ENCODE measurements at regions not wholly inside any gene's neighbourhood (a gene's known extent, or its start where the extent isn't known, plus 50 kb on each side); places are given as distances from the start of the nearest gene placed in this dataset.

GRCh38 chr13:40119852-40120251 lies 464.4 kb downstream of the COG6 start:
- Histone ChIP-seq H3K14ac (ENCODE audit: low read length in 2 of 2) (no peak overlapping the region), H4K8ac (ENCODE audit: low read length) (no peak overlapping the region), H3K4ac (ENCODE audit: low read depth in 1 of 2, low read length in 2 of 2) (no peak overlapping the region), H3K27me3 (ENCODE audit: control insufficient read depth in 1 of 2, insufficient read depth in 1 of 2, low read length in 2 of 2) (no peaks in the 10 kb centered on the region), H3K27ac (ENCODE audit: low read length, poor library complexity, severe bottlenecking) (no peak overlapping the region), H3K9ac (ENCODE audit: low read length) (peak overlapping the region; percentile 90), H3K4me1 (ENCODE audit: control insufficient read depth, insufficient read depth, low read depth, low read length) (peaks cover 1% of the 10 kb centered on the region), H2BK120ac (ENCODE audit: low read depth, low read length) (no peak overlapping the region), H2AFZ (ENCODE audit: low read depth, low read length) (no peak overlapping the region), H4K91ac (ENCODE audit: low read length) (no peak overlapping the region), H3K36me3 (ENCODE audit: control insufficient read depth in 1 of 2, insufficient read depth in 2 of 2, low read depth in 1 of 2, low read length in 2 of 2) (no peaks in the 10 kb centered on the region), H3K9me3 (ENCODE audit: control insufficient read depth, low read length) (peaks cover 4% of the 10 kb centered on the region), H3K23ac (ENCODE audit: low read length in 2 of 2) (no peak overlapping the region), H3K79me1 (replicated peaks; ENCODE audit: low read length, poor library complexity, severe bottlenecking) (no peaks in the 10 kb centered on the region), H3K4me2 (ENCODE audit: low read length, poor library complexity, severe bottlenecking) (no peak overlapping the region), H2BK15ac (ENCODE audit: low read depth, poor library complexity, severe bottlenecking) (no peak overlapping the region), H2BK12ac (ENCODE audit: low read length in 2 of 2) (no peak overlapping the region), H2BK5ac (ENCODE audit: low read depth, low read length, poor library complexity, severe bottlenecking) (no peak overlapping the region), H3K18ac (ENCODE audit: low read depth in 1 of 2, low read length in 2 of 2) (no peak overlapping the region), H2AK5ac (ENCODE audit: low read length, severe bottlenecking) (no peak overlapping the region), H3K4me3 (ENCODE audit: insufficient read depth in 1 of 2, low read depth in 1 of 2, low read length in 2 of 2) (peak overlapping the region in 1 of 2 experiments; percentile 5)
- no peak for DNase-seq
- WGBS, result 88% methylated on average over 1 of the region's 1 CpG

- DNase-seq, result no peak
- Histone ChIP-seq H2AFZ (ENCODE audit: low read depth, low read length) (no peak overlapping the region), H3K4ac (ENCODE audit: low read depth in 1 of 2, low read length in 2 of 2) (no peak overlapping the region), H3K36me3 (ENCODE audit: control insufficient read depth in 1 of 2, insufficient read depth in 2 of 2, low read depth in 1 of 2, low read length in 2 of 2) (no peaks in the 10 kb centered on the region), H2BK120ac (ENCODE audit: low read depth, low read length) (no peak overlapping the region), H3K79me1 (replicated peaks; ENCODE audit: low read length, poor library complexity, severe bottlenecking) (no peaks in the 10 kb centered on the region), H4K8ac (ENCODE audit: low read length) (no peak overlapping the region), H4K91ac (ENCODE audit: low read length) (no peak overlapping the region), H2BK5ac (ENCODE audit: low read depth, low read length, poor library complexity, severe bottlenecking) (no peak overlapping the region), H3K4me2 (ENCODE audit: low read length, poor library complexity, severe bottlenecking) (no peak overlapping the region), H2BK12ac (ENCODE audit: low read length in 2 of 2) (no peak overlapping the region), H3K14ac (ENCODE audit: low read length in 2 of 2) (no peak overlapping the region), H3K23ac (ENCODE audit: low read length in 2 of 2) (no peak overlapping the region), H3K27ac (ENCODE audit: low read length, poor library complexity, severe bottlenecking) (no peak overlapping the region), H3K9me3 (ENCODE audit: control insufficient read depth, low read length) (peaks cover 4% of the 10 kb centered on the region), H3K18ac (ENCODE audit: low read depth in 1 of 2, low read length in 2 of 2) (no peak overlapping the region), H3K9ac (ENCODE audit: low read length) (peak overlapping the region; percentile 90), H3K4me1 (ENCODE audit: control insufficient read depth, insufficient read depth, low read depth, low read length) (no peaks in the 10 kb centered on the region), H2BK15ac (ENCODE audit: low read depth, poor library complexity, severe bottlenecking) (no peak overlapping the region), H2AK5ac (ENCODE audit: low read length, severe bottlenecking) (no peak overlapping the region), H3K4me3 (ENCODE audit: insufficient read depth in 1 of 2, low read depth in 1 of 2, low read length in 2 of 2) (peak overlapping the region in 1 of 2 experiments; percentile 42), H3K27me3 (ENCODE audit: control insufficient read depth in 1 of 2, insufficient read depth in 1 of 2, low read length in 2 of 2) (no peaks in the 10 kb centered on the region)
- WGBS, result no CpG with 5 or more reads among the region's 1 CpG
These were observed 464.8 kb downstream of the COG6 start for GRCh38 chr13:40120288-40120687.

- H2BK5ac ChIP-seq (ENCODE audit: low read depth, low read length, poor library complexity, severe bottlenecking), result no peak overlapping the region
- H3K79me1 ChIP-seq (replicated peaks; ENCODE audit: low read length, poor library complexity, severe bottlenecking), result no peaks in the 10 kb centered on the region
- no peak overlapping the region for H4K8ac ChIP-seq (ENCODE audit: low read length)
- H3K9me3 ChIP-seq (ENCODE audit: control insufficient read depth, low read length), result peaks cover 4% of the 10 kb centered on the region
- H3K4me3 ChIP-seq (ENCODE audit: insufficient read depth in 1 of 2, low read depth in 1 of 2, low read length in 2 of 2), result peak overlapping the region in 1 of 2 experiments; percentile 42
- H3K27me3 ChIP-seq (ENCODE audit: control insufficient read depth in 1 of 2, insufficient read depth in 1 of 2, low read length in 2 of 2), result no peaks in the 10 kb centered on the region
- no peak overlapping the region for H2BK15ac ChIP-seq (ENCODE audit: low read depth, poor library complexity, severe bottlenecking)
- H3K23ac ChIP-seq (ENCODE audit: low read length in 2 of 2), result no peak overlapping the region
- H3K18ac ChIP-seq (ENCODE audit: low read depth in 1 of 2, low read length in 2 of 2), result no peak overlapping the region
- H3K4me2 ChIP-seq (ENCODE audit: low read length, poor library complexity, severe bottlenecking), result no peak overlapping the region
- DNase-seq, result no peak
- 91% methylated on average over 3 of the region's 4 CpGs for WGBS
- no peaks in the 10 kb centered on the region for H3K36me3 ChIP-seq (ENCODE audit: control insufficient read depth in 1 of 2, insufficient read depth in 2 of 2, low read depth in 1 of 2, low read length in 2 of 2)
- no peak overlapping the region for H2AK5ac ChIP-seq (ENCODE audit: low read length, severe bottlenecking)
- H2BK120ac ChIP-seq (ENCODE audit: low read depth, low read length), result no peak overlapping the region
- peak overlapping the region; percentile 90 for H3K9ac ChIP-seq (ENCODE audit: low read length)
- no peaks in the 10 kb centered on the region for H3K4me1 ChIP-seq (ENCODE audit: control insufficient read depth, insufficient read depth, low read depth, low read length)
- H2BK12ac ChIP-seq (ENCODE audit: low read length in 2 of 2), result no peak overlapping the region
- no peak overlapping the region for H3K27ac ChIP-seq (ENCODE audit: low read length, poor library complexity, severe bottlenecking)
- H3K4ac ChIP-seq (ENCODE audit: low read depth in 1 of 2, low read length in 2 of 2), result no peak overlapping the region
- no peak overlapping the region for H2AFZ ChIP-seq (ENCODE audit: low read depth, low read length)
- no peak overlapping the region for H3K14ac ChIP-seq (ENCODE audit: low read length in 2 of 2)
- H4K91ac ChIP-seq (ENCODE audit: low read length), result no peak overlapping the region
These were observed 465.3 kb downstream of the COG6 start for GRCh38 chr13:40120781-40121180.

GRCh38 chr13:40121722-40122121 lies 466.3 kb downstream of the COG6 start:
- no peaks in the 10 kb centered on the region for H3K36me3 ChIP-seq (ENCODE audit: control insufficient read depth in 1 of 2, insufficient read depth in 2 of 2, low read depth in 1 of 2, low read length in 2 of 2)
- no peak overlapping the region for H3K4me2 ChIP-seq (ENCODE audit: low read length, poor library complexity, severe bottlenecking)
- no peak for DNase-seq

More at GRCh38 chr13:40121722-40122121, 466.3 kb downstream of the COG6 start:
- Histone ChIP-seq H2BK12ac (ENCODE audit: low read length in 2 of 2) (no peak overlapping the region), H3K4me1 (ENCODE audit: control insufficient read depth, insufficient read depth, low read depth, low read length) (peaks cover 2% of the 10 kb centered on the region), H3K4me3 (ENCODE audit: insufficient read depth in 1 of 2, low read depth in 1 of 2, low read length in 2 of 2) (no peak overlapping the region), H2AFZ (ENCODE audit: low read depth, low read length) (no peak overlapping the region), H2BK15ac (ENCODE audit: low read depth, poor library complexity, severe bottlenecking) (no peak overlapping the region), H4K91ac (ENCODE audit: low read length) (no peak overlapping the region), H3K27me3 (ENCODE audit: control insufficient read depth in 1 of 2, insufficient read depth in 1 of 2, low read length in 2 of 2) (no peaks in the 10 kb centered on the region), H3K18ac (ENCODE audit: low read depth in 1 of 2, low read length in 2 of 2) (no peak overlapping the region), H2BK120ac (ENCODE audit: low read depth, low read length) (no peak overlapping the region), H3K27ac (ENCODE audit: low read length, poor library complexity, severe bottlenecking) (no peak overlapping the region), H3K14ac (ENCODE audit: low read length in 2 of 2) (no peak overlapping the region), H2AK5ac (ENCODE audit: low read length, severe bottlenecking) (peak overlapping the region; percentile 51), H4K8ac (ENCODE audit: low read length) (no peak overlapping the region), H3K23ac (ENCODE audit: low read length in 2 of 2) (no peak overlapping the region), H3K79me1 (replicated peaks; ENCODE audit: low read length, poor library complexity, severe bottlenecking) (no peaks in the 10 kb centered on the region), H3K9ac (ENCODE audit: low read length) (no peak overlapping the region), H2BK5ac (ENCODE audit: low read depth, low read length, poor library complexity, severe bottlenecking) (no peak overlapping the region), H3K9me3 (ENCODE audit: control insufficient read depth, low read length) (peaks cover 4% of the 10 kb centered on the region), H3K4ac (ENCODE audit: low read depth in 1 of 2, low read length in 2 of 2) (no peak overlapping the region)
- 77% methylated on average over 2 of the region's 2 CpGs for WGBS
